Stimulated activated naive CD8-positive, alpha-beta T cell treated with anti-CD3 and anti-CD28 coated beads, Interleukin-15, Interleukin-2, amounts not matched to agents 100 U/mL and 50 U/mL, for 24 hours (primary cell): ENCODE measurements at regions not wholly inside any gene's neighbourhood (a gene's known extent, or its start where the extent isn't known, plus 50 kb on each side); places are given as distances from the start of the nearest gene placed in this dataset.
A peak's percentile ranks its signal among the peaks of the same experiment; 100 is the strongest.
"Not testable (repeated sequence)": the region's sequence is repeated elsewhere in the genome, so short reads cannot be mapped to it uniquely, and the experiment has no call there.

Experiments used
- ATAC-seq: fragments of 150-1000 bp; cut with Tn5 transposase; one replicate; pipeline ENCODE4 v1.10.0; 2021
- DNase-seq: peaks from one replicate; pipeline ENCODE4 v3.0.0; 2021

- no peak for ATAC-seq
- no peak for DNase-seq
Measured at GRCh38 chr6:11427091-11427722, 110.3 kb upstream of the TMEM170B start.

- DNase-seq (no peak), ATAC-seq (no peak)
Measured at GRCh38 chr6:11426571-11426970, 111.0 kb upstream of the TMEM170B start.

DNA sequence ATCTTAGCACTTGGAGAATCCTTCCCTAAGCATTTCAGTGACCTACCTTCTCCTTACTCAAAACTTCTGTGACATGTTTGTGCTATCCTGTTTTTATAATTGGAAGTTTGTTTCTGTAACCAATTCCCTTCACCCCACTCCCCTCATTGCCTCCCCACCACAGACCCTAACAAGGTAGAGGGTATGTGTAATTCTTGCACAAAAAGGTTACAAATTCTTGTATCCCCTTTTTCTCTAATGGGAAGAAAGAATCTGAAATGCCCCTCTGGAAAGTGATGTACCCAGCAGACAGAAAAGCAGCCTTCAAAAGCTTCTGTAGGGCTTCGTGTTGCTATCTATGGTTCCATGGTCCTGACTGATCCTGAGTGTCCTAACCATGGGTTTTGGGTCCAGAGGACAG, 111.7 kb upstream of the TMEM170B start:
- no peak for ATAC-seq

GRCh38 chr6:11425431-11425871, 112.1 kb upstream of the TMEM170B start:
- ATAC-seq: no peak
- no peak for DNase-seq

More for the DNA sequence above, 111.7 kb upstream of the TMEM170B start:
- no peak for DNase-seq

DNA sequence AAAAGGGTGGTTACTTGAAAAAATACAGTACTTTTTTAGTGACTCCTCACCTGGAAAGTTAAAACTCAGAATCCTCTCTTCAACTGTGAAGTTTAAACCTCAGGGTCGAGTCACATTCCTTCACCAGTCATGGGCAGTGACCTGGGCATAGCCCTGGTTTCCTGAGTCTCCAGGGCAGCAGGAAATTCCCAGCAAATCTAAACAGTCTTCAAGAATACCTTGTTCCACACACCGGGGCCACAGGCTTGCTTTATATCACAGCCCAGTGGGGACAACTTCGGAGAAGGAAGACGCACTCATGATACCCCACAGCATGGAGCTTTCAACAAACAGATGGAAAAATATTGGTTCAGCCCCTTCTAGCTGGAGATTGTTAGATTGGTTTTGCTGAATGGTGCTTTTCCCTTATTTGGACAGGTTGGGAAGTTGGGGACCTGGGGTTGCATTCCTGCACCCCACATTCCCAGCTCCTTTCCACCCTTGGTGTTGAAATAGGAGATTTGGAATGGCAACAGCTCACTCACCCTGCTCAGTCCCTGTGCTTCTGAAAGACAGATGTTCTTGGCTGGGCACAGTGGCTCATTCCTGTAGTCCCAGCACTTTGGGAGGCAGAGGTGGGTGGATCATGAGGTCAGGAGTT, 113.0 kb upstream of the TMEM170B start:
- no peak for ATAC-seq
- no peak for DNase-seq

GRCh38 chr6:11423667-11424066, 113.9 kb upstream of the TMEM170B start:
- no peak for DNase-seq
- ATAC-seq: no peak

DNA sequence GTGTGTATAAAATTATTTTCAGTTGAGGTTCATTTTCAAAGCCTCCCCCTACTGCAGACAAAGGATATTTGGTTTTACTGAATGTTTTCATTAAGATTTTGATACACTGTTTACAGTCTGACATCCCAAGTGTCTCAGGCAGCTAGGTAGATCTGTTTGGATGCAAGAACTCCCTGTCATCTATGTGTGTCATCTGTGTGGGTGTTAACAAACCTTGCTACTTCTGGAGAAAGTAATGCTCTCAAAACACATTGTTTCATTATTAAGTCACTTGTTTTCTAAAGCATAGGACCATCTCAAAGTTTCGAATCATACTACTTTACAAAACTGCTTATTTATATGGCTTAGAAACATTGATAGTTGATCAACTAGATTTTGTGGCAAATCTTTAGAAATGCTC, 114.5 kb upstream of the TMEM170B start:
- ATAC-seq: peak; percentile 83
- DNase-seq: no peak

GRCh38 chr6:11419763-11420453, 117.6 kb upstream of the TMEM170B start:
- DNase-seq: no peak
- no peak for ATAC-seq

DNA sequence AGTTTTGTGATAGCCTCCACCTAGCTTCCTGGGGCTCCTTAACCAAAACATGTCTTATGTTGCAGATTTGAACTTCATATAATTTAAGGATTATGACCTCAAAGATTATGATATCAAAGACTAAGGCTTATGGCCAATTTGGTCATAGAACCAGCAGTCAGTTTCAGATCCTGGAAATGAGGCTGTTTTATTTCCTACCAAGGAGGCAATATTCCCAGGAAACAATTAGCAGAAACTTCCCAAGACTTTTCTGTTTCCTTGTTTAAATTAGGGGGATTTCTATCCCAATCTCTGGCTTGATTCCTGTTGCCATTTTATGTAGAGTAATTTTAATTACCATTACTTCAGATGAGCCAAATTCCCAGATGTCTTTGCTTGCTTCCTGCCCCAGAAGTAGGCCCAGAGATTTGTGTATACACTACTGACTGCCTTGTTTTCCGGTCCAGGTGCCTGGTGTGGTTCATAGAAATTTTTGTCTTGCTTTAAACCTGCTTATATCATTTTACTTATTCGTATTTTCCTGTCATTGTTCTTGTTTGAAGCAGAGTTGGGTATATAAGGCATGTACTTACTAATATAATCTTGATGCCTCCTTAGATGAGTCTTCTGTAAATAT, 119.2 kb upstream of the TMEM170B start:
- no peak for DNase-seq
- no peak for ATAC-seq

- ATAC-seq: no peak
- DNase-seq: no peak
Measured at GRCh38 chr6:11416936-11417576, 120.5 kb upstream of the TMEM170B start.

DNA sequence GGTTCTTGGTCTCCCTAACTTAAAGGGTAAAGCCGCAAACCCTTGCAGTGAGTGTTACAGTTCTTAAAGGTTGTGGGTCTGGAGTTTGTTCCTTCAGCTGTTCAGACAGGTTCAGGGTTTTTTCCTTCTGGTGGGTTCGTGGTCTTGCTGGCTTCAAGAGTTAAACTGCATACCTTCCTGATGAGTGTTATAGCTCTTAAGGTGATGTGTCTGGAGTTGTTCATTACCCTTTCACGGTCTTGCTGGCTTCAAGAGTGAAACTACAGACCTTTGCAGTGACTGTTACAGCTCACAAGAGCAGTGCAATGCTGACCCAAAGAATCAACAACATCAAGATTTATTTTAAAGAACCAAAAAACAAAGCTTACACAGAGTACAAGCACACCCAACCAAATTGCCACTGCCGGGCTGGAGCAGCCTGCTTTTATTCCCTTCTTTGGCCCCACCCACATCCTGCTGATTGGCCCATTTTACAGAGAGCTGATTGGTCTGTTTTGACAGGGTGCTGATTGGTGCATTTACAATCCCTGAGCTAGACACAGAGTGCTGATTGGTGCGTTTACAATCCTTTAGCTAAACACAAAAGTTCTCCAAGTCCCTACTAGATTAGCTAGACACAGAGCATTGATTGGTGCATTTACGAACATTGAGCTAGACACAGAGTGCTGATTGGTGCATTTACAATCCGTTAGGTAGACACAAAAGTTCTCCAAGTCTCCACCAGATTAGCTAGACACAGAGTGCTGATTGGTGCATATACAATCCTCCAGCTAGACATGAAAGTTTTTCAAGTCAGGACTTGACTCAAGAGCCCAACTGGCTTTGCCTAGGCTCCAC, 121.2 kb upstream of the TMEM170B start:
- peak; percentile 57 for ATAC-seq
- DNase-seq: not testable (repeated sequence)

- ATAC-seq (no peak), DNase-seq (no peak)
Measured at GRCh38 chr6:11415557-11415956, 122.0 kb upstream of the TMEM170B start.

DNA sequence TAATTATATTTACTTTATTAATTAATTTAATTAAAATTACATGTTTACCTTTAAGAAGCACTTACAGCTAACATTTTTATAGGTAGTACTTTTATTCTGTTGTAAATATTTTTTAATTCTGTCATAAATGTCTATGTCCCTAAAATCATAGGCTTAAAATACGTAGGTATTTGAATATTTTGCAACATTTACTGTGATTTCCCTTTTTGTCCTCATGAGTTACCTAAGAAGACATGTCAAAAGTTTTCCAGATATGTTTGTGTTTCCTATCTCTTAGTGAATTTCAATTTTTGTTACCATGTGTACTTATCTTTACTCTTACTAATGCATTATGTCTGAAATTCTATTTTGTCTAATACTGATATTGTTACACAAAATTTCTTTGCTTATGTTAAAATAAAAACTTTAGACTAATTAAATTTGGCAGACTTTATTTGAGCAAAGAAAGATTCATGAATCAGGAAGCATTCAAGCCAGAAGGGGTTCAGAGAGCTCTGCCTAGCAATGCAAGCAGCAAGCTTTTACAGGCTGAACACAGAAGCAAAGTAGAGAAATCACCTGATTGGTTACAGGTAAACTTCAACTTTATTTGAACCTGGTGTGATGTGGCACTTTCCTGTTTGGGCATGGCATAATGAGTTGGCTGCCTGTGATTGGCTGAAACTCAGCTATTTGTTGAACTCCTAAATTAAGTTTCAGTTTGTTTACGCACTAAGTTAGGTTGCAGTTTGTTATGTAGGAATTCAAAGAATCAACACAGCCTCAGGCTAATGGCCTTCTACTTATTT, 123.2 kb upstream of the TMEM170B start:
- DNase-seq: no peak
- ATAC-seq: no peak

GRCh38 chr6:11413728-11414127, 123.8 kb upstream of the TMEM170B start:
- DNase-seq: no peak
- no peak for ATAC-seq

DNA sequence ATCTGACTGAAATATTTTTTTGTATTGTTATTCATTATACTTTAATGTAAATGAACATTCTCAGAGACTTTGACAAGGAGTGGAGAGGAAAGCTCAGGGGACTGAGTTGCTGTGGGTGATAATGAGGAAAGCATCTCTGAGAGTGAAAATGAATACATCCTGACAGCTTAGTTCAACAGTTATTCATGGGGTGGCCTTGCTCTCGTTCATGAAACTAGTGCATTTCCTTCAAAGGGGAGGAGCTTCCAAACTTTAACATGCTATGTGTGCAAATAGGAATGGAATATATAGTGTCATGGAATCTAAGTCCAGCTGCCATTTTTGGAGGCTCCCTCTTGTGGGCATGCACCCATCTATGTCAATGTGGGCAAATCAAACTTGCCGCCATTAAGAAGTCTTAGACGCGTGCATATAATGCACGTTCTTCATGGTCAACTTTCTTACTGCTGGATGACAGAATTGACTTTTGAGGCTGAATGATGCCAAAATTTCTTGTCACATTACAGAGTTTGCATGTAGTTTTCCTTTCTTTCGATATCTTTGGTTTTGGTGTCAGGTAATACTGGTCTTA, 124.3 kb upstream of the TMEM170B start:
- DNase-seq (no peak), ATAC-seq (peak; percentile 7)

DNA sequence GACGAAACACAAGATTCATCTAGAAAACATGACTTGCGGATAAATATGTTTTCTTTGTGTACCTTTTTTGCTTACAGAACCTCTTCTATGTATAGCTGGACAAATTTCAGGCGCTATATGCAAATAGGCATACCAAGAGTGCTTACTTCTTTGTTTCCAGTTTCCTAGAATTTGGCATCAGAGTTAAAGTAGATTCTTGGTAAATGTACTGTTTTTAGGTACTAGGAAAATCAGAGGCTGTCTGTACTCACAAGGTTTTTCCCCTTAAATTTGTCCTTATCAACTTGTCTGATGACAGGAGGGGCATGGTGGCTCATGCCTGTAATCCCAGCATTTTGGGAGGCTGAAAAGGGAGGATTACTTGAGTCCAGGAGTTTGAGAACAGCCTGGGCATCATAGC, 124.9 kb upstream of the TMEM170B start:
- ATAC-seq: peak; percentile 23
- no peak for DNase-seq

DNA sequence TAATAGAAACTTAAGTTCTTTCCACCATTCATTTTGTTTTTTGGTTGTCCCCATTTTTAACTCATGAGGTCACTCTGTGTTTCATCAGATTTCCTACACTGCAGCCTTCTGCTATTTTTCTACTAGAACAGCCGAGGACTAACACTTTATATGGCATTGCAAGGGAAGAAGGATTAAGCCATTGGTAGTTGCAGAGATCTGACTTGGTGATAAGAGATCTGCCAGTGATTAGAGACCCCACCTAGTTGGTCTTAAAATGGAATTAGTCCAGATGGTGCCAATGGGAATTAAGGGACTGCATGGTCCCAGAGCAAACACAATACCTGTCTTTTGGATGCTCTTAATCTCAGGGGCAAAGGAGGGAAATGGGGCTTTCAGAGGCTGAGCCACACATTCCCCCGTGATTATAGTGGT, 125.5 kb upstream of the TMEM170B start:
- no peak for DNase-seq
- no peak for ATAC-seq

- DNase-seq (no peak), ATAC-seq (no peak)
Measured at GRCh38 chr6:11411593-11411992, 126.0 kb upstream of the TMEM170B start.

DNA sequence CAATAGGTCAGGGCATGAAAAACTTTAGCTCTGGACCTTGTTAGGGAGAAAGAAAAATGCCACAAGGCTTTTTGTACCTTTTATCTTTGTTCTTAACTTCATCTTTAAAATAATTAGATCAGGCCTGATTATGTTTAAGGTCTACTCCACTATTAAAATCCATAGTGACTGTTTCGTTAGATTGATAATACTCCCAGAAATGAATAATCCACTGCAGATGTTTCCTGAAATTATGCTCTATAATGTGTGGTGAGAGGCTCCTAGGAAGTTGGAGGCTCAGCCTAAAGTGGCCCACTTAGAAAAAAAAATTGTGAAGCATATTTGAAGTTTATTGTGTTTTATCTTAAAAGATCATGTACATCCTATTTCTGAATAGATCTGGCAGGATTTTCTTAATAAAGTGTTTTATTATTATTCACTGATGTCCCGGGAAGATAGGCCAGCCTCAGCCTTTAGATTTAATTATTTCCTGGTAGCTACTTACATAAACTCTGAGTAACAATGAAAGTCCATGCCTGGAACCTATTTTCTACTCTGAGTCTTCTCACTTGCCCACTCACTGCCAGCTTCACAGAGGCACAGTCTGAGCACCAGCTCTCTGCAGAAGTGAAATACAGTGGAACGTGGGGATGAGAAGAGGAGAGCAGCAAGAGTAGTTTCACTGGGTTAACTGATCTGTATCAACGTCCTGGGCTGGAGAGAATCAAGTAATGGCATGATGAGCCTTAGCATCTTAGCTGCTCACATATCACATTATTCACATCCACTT, 126.8 kb upstream of the TMEM170B start:
- peak; percentile 32 for DNase-seq
- peak; percentile 82 for ATAC-seq

DNA sequence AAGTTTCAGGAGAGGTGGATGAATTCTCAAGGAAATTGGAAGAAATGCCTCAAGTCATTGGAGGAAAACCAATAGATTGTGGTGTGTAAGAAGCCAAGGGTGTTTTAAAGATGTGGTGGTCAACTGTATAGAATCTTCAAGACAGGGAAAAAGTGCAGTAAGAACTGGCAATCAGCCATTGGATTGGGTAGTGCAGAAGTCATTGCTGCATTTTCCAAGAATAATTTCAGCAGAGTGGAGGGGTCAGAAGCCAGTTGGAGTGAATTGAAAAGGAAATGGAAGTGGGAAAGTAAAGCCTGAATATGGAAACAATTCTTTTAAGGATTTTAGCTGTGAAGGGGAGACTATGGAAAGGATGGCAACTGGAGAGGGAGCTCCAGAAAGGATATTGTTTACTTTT, 128.2 kb upstream of the TMEM170B start:
- DNase-seq (no peak), ATAC-seq (no peak)
